Naive thymus-derived CD8-positive, alpha-beta T cell (primary cell): ENCODE measurements at regions not wholly inside any gene's neighbourhood (a gene's known extent, or its start where the extent isn't known, plus 50 kb on each side); places are given as distances from the start of the nearest gene placed in this dataset.

Source experiments
- ATAC-seq, 2 donors: fragments of 150-1000 bp; cut with Tn5 transposase in 1 of 2; sonication (Bioruptor Pico), chemical (Tn5 transposase) in 1 of 2; 1 replicate in 1 of 2; 2 replicates in 1 of 2; pipeline ENCODE4 v1.10.0; 2021; ENCODE audit warnings: mild to moderate bottlenecking in 2 of 2, moderate library complexity in 2 of 2
- POLR2A ChIA-PET: fragments of 350-600 bp; sonication (Branson Sonifier 250); formaldehyde crosslinking; loops from one replicate; lab custom pipeline; 2021; ENCODE audit warnings: antibody characterized with exemption; lab: Charles Lee
- DNase-seq, 10 donors: peaks; one replicate each; pipeline versions ENCODE4 v3.0.0 to v3.0.0-alpha.2; 2020 to 2022
- H3K27ac Mint-ChIP-seq, 10 donors: one replicate each; pipeline ENCODE4 v1.8.0; 2020 to 2022; ENCODE audit warnings: mild to moderate bottlenecking in 10 of 10, mixed read lengths in 10 of 10, moderate library complexity in 4 of 10, inconsistent platforms in 1 of 10
- H3K27me3 Mint-ChIP-seq, 5 donors: one replicate each; pipeline ENCODE4 v1.8.0; 2021 to 2022; ENCODE audit warnings: mixed read lengths in 5 of 5
- H3K36me3 Mint-ChIP-seq, 3 donors: one replicate each; pipeline ENCODE4 v1.8.0; 2020 to 2022; ENCODE audit warnings: mixed read lengths in 3 of 3, mild to moderate bottlenecking in 2 of 3, inconsistent platforms in 1 of 3
- H3K4me1 Mint-ChIP-seq, 4 donors: one replicate each; pipeline ENCODE4 v1.8.0; 2021 to 2022; ENCODE audit warnings: mixed read lengths in 4 of 4
- H3K4me3 Mint-ChIP-seq, 10 donors: one replicate each; pipeline ENCODE4 v1.8.0; 2020 to 2022; ENCODE audit warnings: mild to moderate bottlenecking in 10 of 10, mixed read lengths in 10 of 10, moderate library complexity in 6 of 10, inconsistent platforms in 1 of 10
- H3K9me3 Mint-ChIP-seq, 9 donors: one replicate each; pipeline ENCODE4 v1.8.0; 2020 to 2022; ENCODE audit warnings: mixed read lengths in 9 of 9, mild to moderate bottlenecking in 3 of 9, inconsistent platforms in 1 of 9, moderate library complexity in 1 of 9

GRCh38 chr9:89745601-89746376 is 141.0 kb downstream of the GADD45G start:
- peak overlapping the region in 1 of 10 donors; percentile 66 for H3K27ac Mint-ChIP-seq
- DNase-seq (no peak), ATAC-seq (no peak)
- H3K36me3 Mint-ChIP-seq, result peaks cover 0 to 4% (median 0%) of the 10 kb centered on the region in 3 donors
- H3K4me3 Mint-ChIP-seq, result peak overlapping the region in 3 of 10 donors; percentile 2 to 41 (median 11)
- H3K9me3 Mint-ChIP-seq, result peaks cover 0 to 10% (median 0%) of the 10 kb centered on the region in 9 donors
- POLR2A ChIA-PET, result interaction anchor here (0.6 kb wide), 1 partner anchor 21 kb away, joined by 3 read pairs; no protein-coding TSS in a partner anchor
- peaks cover 44 to 86% (median 78%) of the 10 kb centered on the region in 4 donors for H3K4me1 Mint-ChIP-seq
- H3K27me3 Mint-ChIP-seq, result peaks cover 0 to 4% (median 0%) of the 10 kb centered on the region in 5 donors

- Mint-ChIP-seq H3K4me1 (peaks cover 42 to 84% (median 73%) of the 10 kb centered on the region in 4 donors), H3K27ac (peak overlapping the region in 2 of 10 donors; percentile 33 to 51), H3K36me3 (peaks cover 0 to 4% (median 0%) of the 10 kb centered on the region in 3 donors), H3K27me3 (peaks cover 0 to 4% (median 0%) of the 10 kb centered on the region in 5 donors), H3K9me3 (peaks cover 0 to 10% (median 0%) of the 10 kb centered on the region in 9 donors), H3K4me3 (peak overlapping the region in 1 of 10 donors; percentile 24)
- DNase-seq (no peak), ATAC-seq (no peak)
- POLR2A ChIA-PET, result interaction anchor here (0.6 kb wide), 1 partner anchor 20 kb away, joined by 3 read pairs; no protein-coding TSS in a partner anchor
Measured at GRCh38 chr9:89746385-89747116, 141.7 kb downstream of the GADD45G start.

- no peak for ATAC-seq
- Mint-ChIP-seq H3K4me3 (peak overlapping the region in 1 of 10 donors; percentile 57), H3K4me1 (peaks cover 37 to 75% (median 65%) of the 10 kb centered on the region in 4 donors), H3K27ac (peak overlapping the region in 2 of 10 donors; percentile 9 to 51), H3K36me3 (peaks cover 0 to 4% (median 0%) of the 10 kb centered on the region in 3 donors), H3K9me3 (peaks cover 0 to 10% (median 0%) of the 10 kb centered on the region in 9 donors), H3K27me3 (peaks cover 0 to 4% (median 0%) of the 10 kb centered on the region in 5 donors)
- POLR2A ChIA-PET, result interaction anchor here (1.2 kb wide), 1 partner anchor 35 kb away, joined by 3 read pairs; no protein-coding TSS in a partner anchor
- DNase-seq, result no peak
Measured at GRCh38 chr9:89747596-89747995, 142.8 kb downstream of the GADD45G start.

GRCh38 chr9:89748021-89748670 is 143.3 kb downstream of the GADD45G start:
- Mint-ChIP-seq H3K9me3 (peaks cover 0 to 10% (median 0%) of the 10 kb centered on the region in 9 donors), H3K4me1 (peaks cover 32 to 69% (median 60%) of the 10 kb centered on the region in 4 donors), H3K27me3 (peaks cover 0 to 4% (median 0%) of the 10 kb centered on the region in 5 donors), H3K36me3 (peaks cover 0 to 4% (median 0%) of the 10 kb centered on the region in 3 donors), H3K4me3 (peak overlapping the region in 2 of 10 donors; percentile 19 to 57), H3K27ac (peak overlapping the region in 1 of 10 donors; percentile 9)
- DNase-seq (no peak), ATAC-seq (no peak)
- POLR2A ChIA-PET, result interaction anchor here (1.2 kb wide), 2 partner anchors 8 to 35 kb away, joined by 3 read pairs; no protein-coding TSS in a partner anchor

- POLR2A ChIA-PET, result interaction anchor here (1.2 kb wide), 1 partner anchor 9 kb away, joined by 3 read pairs; no protein-coding TSS in a partner anchor
- peaks cover 24 to 61% (median 51%) of the 10 kb centered on the region in 4 donors for H3K4me1 Mint-ChIP-seq
- H3K9me3 Mint-ChIP-seq, result peaks cover 0 to 10% (median 0%) of the 10 kb centered on the region in 9 donors
Measured at GRCh38 chr9:89748831-89749499, 144.2 kb downstream of the GADD45G start.

GRCh38 chr9:89749500-89750116 is 144.8 kb downstream of the GADD45G start:
- Mint-ChIP-seq H3K27ac (peak overlapping the region in 2 of 10 donors; percentile 11 to 58), H3K4me3 (peak overlapping the region in 5 of 10 donors; percentile 0 to 59 (median 30)), H3K9me3 (peaks cover 0 to 10% (median 0%) of the 10 kb centered on the region in 9 donors), H3K27me3 (peaks cover 0 to 4% (median 0%) of the 10 kb centered on the region in 5 donors), H3K36me3 (peaks cover 0 to 4% (median 0%) of the 10 kb centered on the region in 3 donors), H3K4me1 (peaks cover 23 to 55% (median 46%) of the 10 kb centered on the region in 4 donors)
- ATAC-seq, result no peak
- no peak for DNase-seq
- POLR2A ChIA-PET, result interaction anchor here (1.2 kb wide), 1 partner anchor 10 kb away, joined by 3 read pairs; no protein-coding TSS in a partner anchor

More at GRCh38 chr9:89748831-89749499, 144.2 kb downstream of the GADD45G start:
- Mint-ChIP-seq H3K27me3 (peaks cover 0 to 4% (median 0%) of the 10 kb centered on the region in 5 donors), H3K4me3 (peak overlapping the region in 3 of 10 donors; percentile 30 to 59 (median 42)), H3K27ac (peak overlapping the region in 2 of 10 donors; percentile 23 to 58), H3K36me3 (peaks cover 0 to 4% (median 0%) of the 10 kb centered on the region in 3 donors)
- DNase-seq (no peak), ATAC-seq (no peak)

- Mint-ChIP-seq H3K4me3 (no peak overlapping the region), H3K4me1 (peaks cover 21 to 50% (median 43%) of the 10 kb centered on the region in 4 donors), H3K27me3 (peaks cover 0 to 6% (median 0%) of the 10 kb centered on the region in 5 donors), H3K27ac (no peak overlapping the region), H3K36me3 (peaks cover 0 to 4% (median 0%) of the 10 kb centered on the region in 3 donors), H3K9me3 (peaks cover 0 to 10% (median 0%) of the 10 kb centered on the region in 9 donors)
- ATAC-seq (no peak), DNase-seq (no peak)
- POLR2A ChIA-PET, result interaction anchor here (1.2 kb wide), 1 partner anchor 10 kb away, joined by 3 read pairs; no protein-coding TSS in a partner anchor
Measured at GRCh38 chr9:89750117-89750791, 145.4 kb downstream of the GADD45G start.

- ATAC-seq (no peak), DNase-seq (no peak)
- Mint-ChIP-seq H3K36me3 (peaks cover 0 to 4% (median 0%) of the 10 kb centered on the region in 3 donors), H3K9me3 (peaks cover 0 to 10% (median 0%) of the 10 kb centered on the region in 9 donors), H3K27me3 (peaks cover 0 to 8% (median 0%) of the 10 kb centered on the region in 5 donors), H3K4me1 (peaks cover 17 to 42% (median 34%) of the 10 kb centered on the region in 4 donors), H3K4me3 (peak overlapping the region in 1 of 10 donors; percentile 59), H3K27ac (no peak overlapping the region)
- POLR2A ChIA-PET, result interaction anchor here (1.2 kb wide), 1 partner anchor 11 kb away, joined by 3 read pairs; no protein-coding TSS in a partner anchor
Measured at GRCh38 chr9:89751079-89751825, 146.4 kb downstream of the GADD45G start.

GRCh38 chr9:89752154-89752553 is 147.3 kb downstream of the GADD45G start:
- Mint-ChIP-seq H3K4me3 (no peak overlapping the region), H3K9me3 (peaks cover 0 to 10% (median 0%) of the 10 kb centered on the region in 9 donors), H3K36me3 (peaks cover 0 to 4% (median 0%) of the 10 kb centered on the region in 3 donors), H3K27ac (no peak overlapping the region), H3K4me1 (peaks cover 15 to 34% (median 29%) of the 10 kb centered on the region in 4 donors), H3K27me3 (peaks cover 0 to 8% (median 0%) of the 10 kb centered on the region in 5 donors)
- no peak for ATAC-seq
- POLR2A ChIA-PET, result no interaction called here
- DNase-seq, result no peak
